WERI-Rb-1 (cell line): ENCODE measurements at regions not wholly inside any gene's neighbourhood (a gene's known extent, or its start where the extent isn't known, plus 50 kb on each side); places are given as distances from the start of the nearest gene placed in this dataset.

Source experiments
- DNase-seq: peaks from one replicate; pipeline ENCODE4 v3.0.0-alpha.2; 2020
- H3K27ac ChIP-seq: fragments of 250-450 bp; sonication (Bioruptor Pico); 2 replicates; pipeline ENCODE4 v1.5.1; 2020; ENCODE audit warnings: mild to moderate bottlenecking, moderate library complexity
- H3K27me3 ChIP-seq: fragments of 250-450 bp; sonication (Bioruptor Pico); 2 replicates; pipeline ENCODE4 v1.5.1; 2021; ENCODE audit warnings: mild to moderate bottlenecking, low read depth, moderate library complexity; ENCODE audit not compliant: insufficient read depth, severe bottlenecking
- H3K36me3 ChIP-seq: fragments of 250-450 bp; sonication (Bioruptor Pico); 2 replicates; pipeline ENCODE4 v1.5.1; 2020; ENCODE audit warnings: mild to moderate bottlenecking, moderate library complexity
- H3K4me3 ChIP-seq: 2 replicates; pipeline ENCODE4 v1.5.1; 2011; ENCODE audit warnings: low read depth, mild to moderate bottlenecking, control low read depth, low read length
- H3K9me3 ChIP-seq: fragments of 250-450 bp; sonication (Bioruptor Pico); 2 replicates; pipeline ENCODE4 v1.5.1; 2021; ENCODE audit warnings: mild to moderate bottlenecking, moderate library complexity; ENCODE audit not compliant: severe bottlenecking
- TF ChIP-seq, protein P1 (sequence below): IDR thresholded peaks from 2 replicates; pipeline ENCODE4 v1.5.1; 2011; ENCODE audit warnings: low read depth, mild to moderate bottlenecking, control low read depth, inconsistent platforms, low read length

DNA sequence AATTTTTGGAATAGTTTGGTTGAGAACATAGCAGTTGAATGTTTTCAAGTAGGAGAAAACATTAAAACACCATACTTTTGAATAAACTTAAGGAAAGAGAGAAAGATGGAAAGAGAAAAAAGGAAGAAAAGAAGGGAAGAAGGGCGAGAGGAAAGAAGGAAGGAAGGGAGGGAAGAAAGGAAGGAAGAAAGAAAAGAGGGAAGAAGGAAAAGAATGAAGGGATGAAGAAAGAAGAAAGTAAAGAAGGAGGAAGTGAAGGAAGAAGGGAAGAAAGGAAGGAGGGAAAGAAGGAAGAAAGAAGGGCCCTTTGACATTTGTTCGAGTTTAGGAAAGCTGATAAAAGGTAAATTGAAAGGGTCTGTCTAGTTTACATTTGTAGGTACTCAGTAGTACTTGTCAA is 482.7 kb downstream of the SIPA1L2 start:
- H3K36me3 ChIP-seq, result no peaks in the 10 kb centered on the region
- DNase-seq, result no peak
- H3K27me3 ChIP-seq, result no peaks in the 10 kb centered on the region
- no peak overlapping the region for H3K4me3 ChIP-seq
- H3K27ac ChIP-seq, result no peak overlapping the region
- TF ChIP-seq, protein P1, sequence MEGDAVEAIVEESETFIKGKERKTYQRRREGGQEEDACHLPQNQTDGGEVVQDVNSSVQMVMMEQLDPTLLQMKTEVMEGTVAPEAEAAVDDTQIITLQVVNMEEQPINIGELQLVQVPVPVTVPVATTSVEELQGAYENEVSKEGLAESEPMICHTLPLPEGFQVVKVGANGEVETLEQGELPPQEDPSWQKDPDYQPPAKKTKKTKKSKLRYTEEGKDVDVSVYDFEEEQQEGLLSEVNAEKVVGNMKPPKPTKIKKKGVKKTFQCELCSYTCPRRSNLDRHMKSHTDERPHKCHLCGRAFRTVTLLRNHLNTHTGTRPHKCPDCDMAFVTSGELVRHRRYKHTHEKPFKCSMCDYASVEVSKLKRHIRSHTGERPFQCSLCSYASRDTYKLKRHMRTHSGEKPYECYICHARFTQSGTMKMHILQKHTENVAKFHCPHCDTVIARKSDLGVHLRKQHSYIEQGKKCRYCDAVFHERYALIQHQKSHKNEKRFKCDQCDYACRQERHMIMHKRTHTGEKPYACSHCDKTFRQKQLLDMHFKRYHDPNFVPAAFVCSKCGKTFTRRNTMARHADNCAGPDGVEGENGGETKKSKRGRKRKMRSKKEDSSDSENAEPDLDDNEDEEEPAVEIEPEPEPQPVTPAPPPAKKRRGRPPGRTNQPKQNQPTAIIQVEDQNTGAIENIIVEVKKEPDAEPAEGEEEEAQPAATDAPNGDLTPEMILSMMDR, result no peak
- no peaks in the 10 kb centered on the region for H3K9me3 ChIP-seq

DNA sequence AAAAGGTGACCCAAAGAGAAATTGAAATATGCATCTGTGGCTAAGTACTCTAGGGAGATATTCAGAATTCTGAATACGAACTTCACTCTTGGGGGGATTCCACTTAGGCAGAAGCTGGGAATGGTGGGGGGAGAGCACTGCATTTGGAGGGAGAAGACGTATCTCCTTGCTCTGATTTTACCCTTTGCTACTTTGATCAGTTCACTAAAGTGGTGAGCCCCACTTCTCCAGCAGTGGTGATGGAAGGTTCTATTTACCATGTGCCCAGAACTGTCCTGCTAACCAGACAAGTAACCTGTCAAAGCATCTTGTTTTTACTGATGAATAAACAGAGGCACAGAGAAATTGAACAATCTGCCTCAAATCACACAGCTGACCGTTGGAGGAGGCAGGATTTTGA is 483.4 kb downstream of the SIPA1L2 start:
- TF ChIP-seq, protein P1, result no peak
- Histone ChIP-seq H3K4me3 (no peak overlapping the region), H3K9me3 (no peaks in the 10 kb centered on the region), H3K36me3 (no peaks in the 10 kb centered on the region), H3K27ac (no peak overlapping the region), H3K27me3 (no peaks in the 10 kb centered on the region)
- no peak for DNase-seq

DNA sequence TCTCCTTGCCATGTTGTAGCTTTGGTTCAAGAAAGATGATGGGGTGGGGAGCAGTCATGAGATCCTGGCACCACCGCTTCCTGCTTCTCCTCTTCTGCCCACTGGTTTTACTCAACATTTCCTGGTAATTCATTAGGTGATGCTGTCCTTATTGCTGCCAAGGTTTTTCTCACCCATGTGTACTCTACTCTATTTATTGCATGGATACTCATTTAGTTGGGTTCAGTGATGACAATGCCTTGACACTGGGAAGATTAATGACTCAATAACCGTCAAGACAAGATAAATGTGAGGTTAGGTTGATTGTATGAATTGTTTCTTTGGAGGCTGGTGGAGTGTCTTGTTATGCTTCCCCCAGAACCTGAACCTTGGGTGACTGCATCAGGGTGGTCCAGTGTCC is 484.2 kb downstream of the SIPA1L2 start:
- DNase-seq, result no peak
- Histone ChIP-seq H3K9me3 (peaks cover 4% of the 10 kb centered on the region), H3K27ac (no peak overlapping the region), H3K4me3 (no peak overlapping the region), H3K27me3 (no peaks in the 10 kb centered on the region), H3K36me3 (no peaks in the 10 kb centered on the region)
- TF ChIP-seq, protein P1, result no peak

DNA sequence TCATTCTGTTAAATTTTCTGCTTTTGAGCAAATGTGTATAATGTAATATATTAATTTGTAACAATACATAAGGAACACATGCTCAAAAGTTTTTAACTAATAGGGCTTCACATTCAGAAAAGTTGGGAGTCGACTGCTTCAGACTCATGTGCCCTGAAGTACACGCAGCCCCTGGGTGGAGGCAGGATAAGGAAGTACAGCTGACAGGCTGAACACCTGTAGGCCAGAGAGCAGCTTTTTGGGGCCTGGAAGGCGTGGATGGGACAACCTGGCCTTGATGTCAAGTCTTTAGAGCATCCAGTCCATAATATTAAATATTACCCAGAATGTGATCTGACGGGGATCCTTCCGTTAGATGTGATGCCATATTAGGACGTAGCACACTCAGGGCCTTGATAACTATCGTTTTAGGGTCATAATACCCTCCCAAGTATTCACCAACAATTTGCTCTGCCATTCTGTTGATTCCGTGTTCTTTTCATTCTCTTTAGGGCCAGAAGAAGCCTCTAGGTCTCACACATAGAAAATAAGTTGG is 485.2 kb downstream of the SIPA1L2 start:
- no peaks in the 10 kb centered on the region for H3K36me3 ChIP-seq
- TF ChIP-seq, protein P1, result no peak
- H3K27ac ChIP-seq, result no peak overlapping the region
- no peak overlapping the region for H3K4me3 ChIP-seq
- peaks cover 14% of the 10 kb centered on the region for H3K9me3 ChIP-seq
- H3K27me3 ChIP-seq, result no peaks in the 10 kb centered on the region
- DNase-seq, result no peak

DNA sequence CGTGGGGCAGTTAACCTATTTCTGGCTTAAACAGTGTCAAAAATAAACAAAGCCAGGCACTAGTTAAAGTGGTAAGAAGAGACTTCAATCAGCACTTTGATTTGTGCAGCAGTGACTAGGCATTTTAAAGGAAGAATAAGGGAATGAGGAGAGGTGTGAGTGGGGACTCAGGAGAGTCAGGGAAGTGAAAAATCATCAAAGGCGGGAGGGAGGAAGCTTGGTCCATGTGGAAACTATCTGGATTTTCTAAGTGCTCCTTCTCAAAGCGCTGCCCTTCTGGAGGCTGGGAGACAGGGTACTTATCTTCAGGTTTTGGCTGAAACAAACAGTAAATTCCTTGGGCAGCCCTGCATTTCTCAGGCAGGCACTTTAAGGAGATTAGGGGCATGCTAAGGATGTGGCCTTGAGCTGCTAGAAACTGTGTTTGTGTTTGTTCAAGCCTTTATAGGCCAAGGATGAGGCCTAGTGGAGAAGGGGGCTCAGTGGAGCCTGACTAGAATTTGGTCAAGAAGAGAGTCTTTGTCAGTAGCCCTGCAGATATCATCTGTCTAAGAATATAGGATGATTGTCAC is 486.5 kb downstream of the SIPA1L2 start:
- Histone ChIP-seq H3K36me3 (no peaks in the 10 kb centered on the region), H3K4me3 (no peak overlapping the region), H3K27ac (no peak overlapping the region), H3K9me3 (peaks cover 15% of the 10 kb centered on the region), H3K27me3 (no peaks in the 10 kb centered on the region)
- TF ChIP-seq, protein P1, result no peak
- no peak for DNase-seq
